ENCODE measurements at regions not wholly inside any gene's neighbourhood (a gene's known extent, or its start where the extent isn't known, plus 50 kb on each side); places are given as distances from the start of the nearest gene placed in this dataset.

GRCh38 chr21:38678827-38679226 lies 126.9 kb upstream of the ETS2 start:
- TF ChIP-seq CTCF (IDR thresholded peaks at IDR 0.05; ENCODE audit: borderline replicate concordance, extremely low read depth, low read length, poor library complexity, severe bottlenecking) = no peak
- TF ChIP-seq EZH2 (IDR thresholded peaks at IDR 0.05; ENCODE audit: borderline replicate concordance, low read depth, low read length, severe bottlenecking) = no peak

Data from DND-41 (cell line).